ENCODE measurements at regions not wholly inside any gene's neighbourhood (a gene's known extent, or its start where the extent isn't known, plus 50 kb on each side); places are given as distances from the start of the nearest gene placed in this dataset.

GRCh38 chr10:33478089-33478674 is 143.7 kb upstream of the NRP1 start:
- no peak for TF ChIP-seq YY1 (IDR thresholded peaks at IDR 0.05; ENCODE audit: low read depth)
- TF ChIP-seq MAX (IDR thresholded peaks at IDR 0.05) = no peak
